ENCODE measurements at regions not wholly inside any gene's neighbourhood (a gene's known extent, or its start where the extent isn't known, plus 50 kb on each side); places are given as distances from the start of the nearest gene placed in this dataset.

DNA sequence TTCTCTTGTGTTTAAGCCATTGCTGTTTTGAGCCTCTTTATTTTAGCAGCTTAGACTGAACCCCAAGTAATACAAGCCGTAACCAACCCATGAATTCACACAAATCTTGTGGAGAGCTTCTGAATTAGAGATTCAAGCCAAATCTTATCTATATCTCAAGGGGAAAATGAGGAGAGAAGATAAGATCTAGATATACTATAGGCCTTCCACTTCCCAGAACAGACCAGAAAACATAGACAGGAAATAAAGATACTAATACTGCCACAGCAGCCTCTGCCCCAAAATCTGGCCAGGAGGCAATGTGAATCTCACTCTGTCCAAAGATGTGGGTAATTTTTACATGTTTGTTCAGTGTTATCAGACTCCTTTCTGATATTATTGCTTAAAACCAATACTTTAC is 307.2 kb downstream of the PTEN start:
- TF ChIP-seq, protein P1, sequence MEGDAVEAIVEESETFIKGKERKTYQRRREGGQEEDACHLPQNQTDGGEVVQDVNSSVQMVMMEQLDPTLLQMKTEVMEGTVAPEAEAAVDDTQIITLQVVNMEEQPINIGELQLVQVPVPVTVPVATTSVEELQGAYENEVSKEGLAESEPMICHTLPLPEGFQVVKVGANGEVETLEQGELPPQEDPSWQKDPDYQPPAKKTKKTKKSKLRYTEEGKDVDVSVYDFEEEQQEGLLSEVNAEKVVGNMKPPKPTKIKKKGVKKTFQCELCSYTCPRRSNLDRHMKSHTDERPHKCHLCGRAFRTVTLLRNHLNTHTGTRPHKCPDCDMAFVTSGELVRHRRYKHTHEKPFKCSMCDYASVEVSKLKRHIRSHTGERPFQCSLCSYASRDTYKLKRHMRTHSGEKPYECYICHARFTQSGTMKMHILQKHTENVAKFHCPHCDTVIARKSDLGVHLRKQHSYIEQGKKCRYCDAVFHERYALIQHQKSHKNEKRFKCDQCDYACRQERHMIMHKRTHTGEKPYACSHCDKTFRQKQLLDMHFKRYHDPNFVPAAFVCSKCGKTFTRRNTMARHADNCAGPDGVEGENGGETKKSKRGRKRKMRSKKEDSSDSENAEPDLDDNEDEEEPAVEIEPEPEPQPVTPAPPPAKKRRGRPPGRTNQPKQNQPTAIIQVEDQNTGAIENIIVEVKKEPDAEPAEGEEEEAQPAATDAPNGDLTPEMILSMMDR (IDR thresholded peaks at IDR 0.05; ENCODE audit: borderline replicate concordance, extremely low read depth, insufficient read depth): no peak
- Histone ChIP-seq H3K27ac (ENCODE audit: low read depth in 2 of 2, low read length in 2 of 2) (no peak overlapping the region), H3K4me3 (ENCODE audit: low read length in 3 of 3) (no peak overlapping the region), H3K9me3 (ENCODE audit: control insufficient read depth in 2 of 3, insufficient read depth in 1 of 3, low read length in 3 of 3) (peaks cover 0 to 6% (median 2%) of the 10 kb centered on the region in 3 donors), H3K36me3 (ENCODE audit: control insufficient read depth in 2 of 3, insufficient read depth in 3 of 3, low read length in 3 of 3) (no peaks in the 10 kb centered on the region), H3K27me3 (ENCODE audit: control insufficient read depth, insufficient read depth, low read length) (no peaks in the 10 kb centered on the region), H3K9ac (ENCODE audit: low read length in 3 of 3) (no peak overlapping the region), H3K4me1 (ENCODE audit: control insufficient read depth in 2 of 3, insufficient read depth in 2 of 3, low read depth in 1 of 3, low read length in 3 of 3) (no peaks in the 10 kb centered on the region)
- FAIRE-seq (no peak), DNase-seq (no peak)
- intact Hi-C loops (cut with DNase I): no loop called here

DNA sequence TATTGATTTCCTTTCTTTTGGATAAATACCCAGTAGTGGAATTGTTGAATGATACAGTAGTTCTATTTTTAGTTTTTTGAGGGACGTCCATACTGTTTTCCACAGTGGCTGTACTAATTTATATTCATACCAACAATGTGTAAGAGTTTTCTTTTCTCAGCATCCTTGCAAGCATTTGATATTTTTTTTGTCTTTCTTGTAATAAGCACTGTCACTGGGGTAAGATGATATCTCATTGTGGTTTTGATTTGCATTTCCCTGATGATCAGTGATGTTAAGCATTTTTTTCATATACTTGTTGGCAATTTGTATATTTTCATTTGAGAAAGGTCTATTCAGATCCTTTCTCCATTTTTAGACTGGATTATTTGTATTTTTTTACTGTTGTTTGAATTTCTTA is 308.7 kb downstream of the PTEN start:
- DNase-seq (no peak), FAIRE-seq (no peak)
- no peak overlapping the region for H3K4me3 ChIP-seq (ENCODE audit: low read length in 3 of 3)
- peaks cover 0 to 6% (median 2%) of the 10 kb centered on the region in 3 donors for H3K9me3 ChIP-seq (ENCODE audit: control insufficient read depth in 2 of 3, insufficient read depth in 1 of 3, low read length in 3 of 3)
- no peaks in the 10 kb centered on the region for H3K4me1 ChIP-seq (ENCODE audit: control insufficient read depth in 2 of 3, insufficient read depth in 2 of 3, low read depth in 1 of 3, low read length in 3 of 3)
- H3K27me3 ChIP-seq (ENCODE audit: control insufficient read depth, insufficient read depth, low read length): no peaks in the 10 kb centered on the region
- H3K36me3 ChIP-seq (ENCODE audit: control insufficient read depth in 2 of 3, insufficient read depth in 3 of 3, low read length in 3 of 3): no peaks in the 10 kb centered on the region
- no peak overlapping the region for H3K27ac ChIP-seq (ENCODE audit: low read depth in 2 of 2, low read length in 2 of 2)
- TF ChIP-seq, protein P1 (IDR thresholded peaks at IDR 0.05; ENCODE audit: borderline replicate concordance, extremely low read depth, insufficient read depth): no peak
- no peak overlapping the region for H3K9ac ChIP-seq (ENCODE audit: low read length in 3 of 3)
- intact Hi-C loops (cut with DNase I): no loop called here

DNA sequence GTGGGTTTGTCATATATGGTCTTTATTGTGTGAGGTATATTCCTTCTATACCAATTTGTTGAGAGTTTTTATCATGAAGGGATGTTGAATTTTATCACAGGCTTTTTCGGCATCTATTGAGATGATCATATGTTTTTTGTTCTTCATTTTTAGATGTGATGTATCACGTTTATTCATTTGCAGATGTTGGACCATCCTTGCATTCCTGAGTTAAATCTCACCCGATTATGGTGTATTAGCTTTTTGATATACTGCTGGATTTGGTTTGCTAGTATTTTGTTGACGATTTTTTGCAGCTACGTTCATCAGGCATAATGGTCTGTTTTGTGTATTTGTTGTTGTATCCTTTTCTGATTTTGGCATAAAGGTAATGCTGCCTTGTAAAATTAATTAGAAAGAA is 311.0 kb downstream of the PTEN start:
- H3K36me3 ChIP-seq (ENCODE audit: control insufficient read depth in 2 of 3, insufficient read depth in 3 of 3, low read length in 3 of 3): no peaks in the 10 kb centered on the region
- intact Hi-C loops (cut with DNase I): no loop called here
- H3K4me1 ChIP-seq (ENCODE audit: control insufficient read depth in 2 of 3, insufficient read depth in 2 of 3, low read depth in 1 of 3, low read length in 3 of 3): no peaks in the 10 kb centered on the region
- no peak overlapping the region for H3K4me3 ChIP-seq (ENCODE audit: low read length in 3 of 3)
- H3K9me3 ChIP-seq (ENCODE audit: control insufficient read depth in 2 of 3, insufficient read depth in 1 of 3, low read length in 3 of 3): peaks cover 0 to 6% (median 2%) of the 10 kb centered on the region in 3 donors
- H3K27ac ChIP-seq (ENCODE audit: low read depth in 2 of 2, low read length in 2 of 2): no peak overlapping the region
- FAIRE-seq: no peak
- TF ChIP-seq, protein P1 (IDR thresholded peaks at IDR 0.05; ENCODE audit: borderline replicate concordance, extremely low read depth, insufficient read depth): no peak
- no peaks in the 10 kb centered on the region for H3K27me3 ChIP-seq (ENCODE audit: control insufficient read depth, insufficient read depth, low read length)
- DNase-seq: no peak
- no peak overlapping the region for H3K9ac ChIP-seq (ENCODE audit: low read length in 3 of 3)

DNA sequence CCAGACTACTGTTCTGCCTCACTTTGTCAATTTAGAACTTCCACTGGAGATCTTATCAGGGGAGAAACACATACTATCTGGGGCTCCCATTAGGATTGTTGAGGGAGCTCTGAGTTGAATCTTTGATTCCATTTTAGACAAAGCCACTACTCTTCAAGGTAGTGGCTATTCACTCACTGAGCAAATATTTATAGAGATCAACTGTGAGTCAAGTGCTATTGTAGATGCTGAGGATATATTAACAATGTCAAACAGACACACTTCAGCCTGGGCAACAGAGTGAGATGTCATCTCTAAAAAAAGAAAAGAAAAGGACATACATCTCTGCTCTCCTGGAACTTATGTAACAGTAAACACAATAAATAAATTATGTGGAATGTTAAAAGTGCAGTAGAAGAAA is 315.3 kb downstream of the PTEN start:
- no peaks in the 10 kb centered on the region for H3K36me3 ChIP-seq (ENCODE audit: control insufficient read depth in 2 of 3, insufficient read depth in 3 of 3, low read length in 3 of 3)
- H3K27ac ChIP-seq (ENCODE audit: low read depth in 2 of 2, low read length in 2 of 2): no peak overlapping the region
- no peak for DNase-seq
- H3K4me1 ChIP-seq (ENCODE audit: control insufficient read depth in 2 of 3, insufficient read depth in 2 of 3, low read depth in 1 of 3, low read length in 3 of 3): no peaks in the 10 kb centered on the region
- H3K9ac ChIP-seq (ENCODE audit: low read length in 3 of 3): no peak overlapping the region
- H3K27me3 ChIP-seq (ENCODE audit: control insufficient read depth, insufficient read depth, low read length): no peaks in the 10 kb centered on the region
- peaks cover 0 to 6% (median 2%) of the 10 kb centered on the region in 3 donors for H3K9me3 ChIP-seq (ENCODE audit: control insufficient read depth in 2 of 3, insufficient read depth in 1 of 3, low read length in 3 of 3)
- TF ChIP-seq, protein P1 (IDR thresholded peaks at IDR 0.05; ENCODE audit: borderline replicate concordance, extremely low read depth, insufficient read depth): no peak
- no peak overlapping the region for H3K4me3 ChIP-seq (ENCODE audit: low read length in 3 of 3)
- no peak for FAIRE-seq
- intact Hi-C loops (cut with DNase I): no loop called here

Data from kidney (tissue), 13 donors.